GM23338 (cell line): ENCODE measurements at regions not wholly inside any gene's neighbourhood (a gene's known extent, or its start where the extent isn't known, plus 50 kb on each side); places are given as distances from the start of the nearest gene placed in this dataset.

ENCODE experiments used
- CTCF ChIP-seq, 2 experiments: fragments of 200-600 bp in 1 of 2; sonication (generic) in 1 of 2; conservative IDR thresholded peaks; 2 replicates each; pipeline versions ENCODE4 v1.5.1 to v1.6.1; 2016 to 2017; ENCODE audit warnings: antibody characterized with exemption in 2 of 2, low read depth in 2 of 2, mild to moderate bottlenecking in 2 of 2, moderate library complexity in 1 of 2
- EZH2 ChIP-seq: fragments of 200-600 bp; sonication (generic); IDR thresholded peaks from one replicate; pipeline ENCODE4 v1.8.0; 2017; ENCODE audit warnings: antibody characterized with exemption, mild to moderate bottlenecking, low read depth; ENCODE audit not compliant: unreplicated experiment
- EZH2phosphoT487 ChIP-seq: fragments of 200-600 bp; sonication (generic); IDR thresholded peaks from one replicate; pipeline ENCODE4 v1.8.1; 2018; ENCODE audit warnings: antibody characterized with exemption; ENCODE audit not compliant: unreplicated experiment
- POLR2AphosphoS5 ChIP-seq: IDR thresholded peaks from 2 replicates; pipeline ENCODE4 v1.6.1; 2016; ENCODE audit warnings: antibody characterized with exemption, low read depth
- REST ChIP-seq: IDR thresholded peaks from one replicate; pipeline ENCODE4 v1.6.1; 2018; ENCODE audit warnings: antibody characterized with exemption; ENCODE audit not compliant: unreplicated experiment

- no peak for TF ChIP-seq EZH2
- no peak for TF ChIP-seq CTCF (conservative IDR thresholded peaks at IDR 0.05; ENCODE audit: low read depth in 2 of 2)
- no peak for TF ChIP-seq REST
- TF ChIP-seq POLR2AphosphoS5 = no peak
- no peak for TF ChIP-seq EZH2phosphoT487
These were observed 142.2 kb upstream of the IGF1R start for GRCh38 chr15:98506172-98506571.
